ENCODE measurements at regions not wholly inside any gene's neighbourhood (a gene's known extent, or its start where the extent isn't known, plus 50 kb on each side); places are given as distances from the start of the nearest gene placed in this dataset.
A peak's percentile ranks its signal among the peaks of the same experiment; 100 is the strongest.

DNA sequence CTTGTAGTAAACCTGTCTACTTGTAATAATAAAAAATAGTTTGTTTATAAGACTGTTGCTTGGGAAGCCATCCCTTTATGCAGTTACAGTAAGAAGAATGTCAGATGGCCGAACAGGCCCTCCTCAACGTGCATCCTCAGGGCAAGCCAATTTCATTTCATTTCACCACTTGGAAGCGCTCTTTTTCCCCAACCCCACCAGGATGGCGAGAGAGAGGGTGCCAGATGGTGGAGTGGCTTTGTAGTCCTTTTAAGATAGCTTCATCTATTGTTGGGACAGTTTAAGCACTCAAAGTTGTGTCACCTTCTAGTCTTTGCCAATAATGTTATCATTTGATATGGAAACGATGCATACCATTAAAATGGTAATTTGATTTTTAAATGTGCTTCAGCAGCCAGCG, 356.3 kb upstream of the CAMK1G start:
- DNase-seq (ENCODE audit: low read depth): no peak

DNA sequence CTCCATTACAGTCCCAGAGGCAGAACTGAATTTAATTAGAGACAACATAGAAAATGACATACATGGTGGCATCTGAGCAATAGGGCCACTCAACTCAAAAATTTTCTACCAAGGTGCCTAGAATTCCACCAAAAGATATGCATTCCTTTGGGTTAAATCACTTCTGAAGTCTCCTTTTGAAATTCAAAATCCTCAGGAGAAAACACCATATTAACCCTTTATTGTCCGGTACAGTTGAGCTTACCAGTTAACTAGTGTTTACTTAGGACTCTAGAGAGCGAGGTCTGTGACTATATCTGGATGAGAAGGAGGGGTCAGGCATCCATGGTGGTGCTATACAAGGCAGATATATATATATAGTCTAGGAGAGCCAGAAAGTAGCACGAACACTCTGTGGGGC, 355.6 kb upstream of the CAMK1G start:
- DNase-seq (ENCODE audit: low read depth): no peak

DNA sequence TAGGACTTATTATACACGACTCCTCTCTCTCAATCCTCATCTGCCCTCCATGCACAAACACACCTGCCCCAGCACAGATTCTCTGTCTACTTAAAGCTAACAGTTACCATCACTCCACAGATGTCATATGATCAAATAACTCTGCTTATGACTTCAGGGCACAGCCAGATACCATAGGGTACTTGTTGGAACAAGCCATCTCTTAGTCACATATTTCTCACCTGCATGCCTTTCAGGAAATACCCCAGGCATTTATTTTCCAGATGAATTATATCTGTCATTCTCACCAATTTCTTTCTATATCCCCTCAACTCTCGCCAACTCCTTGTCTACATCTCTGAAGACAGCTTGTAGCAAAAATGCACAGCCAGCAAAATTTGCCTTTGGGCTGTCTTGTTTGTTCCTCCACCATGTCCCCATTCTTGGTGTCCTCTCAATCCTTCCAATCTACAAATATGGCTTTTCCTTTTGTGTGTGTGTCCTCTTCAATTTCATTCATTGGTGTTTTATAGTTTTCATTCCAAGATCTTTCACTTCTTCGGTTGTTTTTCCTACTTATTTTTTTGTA, 353.9 kb upstream of the CAMK1G start:
- DNase-seq (ENCODE audit: low read depth): no peak

DNA sequence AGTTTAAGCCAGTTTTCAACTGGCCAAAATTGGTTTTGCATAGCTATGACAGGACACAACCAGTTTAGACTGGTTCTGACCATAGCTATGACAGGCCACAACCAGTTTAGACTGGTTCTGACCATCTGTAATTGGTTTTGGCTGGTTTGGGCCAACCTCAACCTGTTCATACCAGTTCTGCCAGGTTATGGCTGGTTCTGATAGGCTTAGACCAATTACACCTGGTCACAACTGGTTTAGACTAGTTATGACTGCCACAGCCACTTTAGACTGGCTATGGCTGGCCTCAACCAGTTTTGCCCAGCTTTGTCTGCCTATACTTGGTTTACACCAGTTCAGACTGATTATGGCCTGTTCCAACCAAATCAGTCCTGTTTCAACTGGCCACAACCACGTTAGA, 353.2 kb upstream of the CAMK1G start:
- DNase-seq (ENCODE audit: low read depth): no peak

DNA sequence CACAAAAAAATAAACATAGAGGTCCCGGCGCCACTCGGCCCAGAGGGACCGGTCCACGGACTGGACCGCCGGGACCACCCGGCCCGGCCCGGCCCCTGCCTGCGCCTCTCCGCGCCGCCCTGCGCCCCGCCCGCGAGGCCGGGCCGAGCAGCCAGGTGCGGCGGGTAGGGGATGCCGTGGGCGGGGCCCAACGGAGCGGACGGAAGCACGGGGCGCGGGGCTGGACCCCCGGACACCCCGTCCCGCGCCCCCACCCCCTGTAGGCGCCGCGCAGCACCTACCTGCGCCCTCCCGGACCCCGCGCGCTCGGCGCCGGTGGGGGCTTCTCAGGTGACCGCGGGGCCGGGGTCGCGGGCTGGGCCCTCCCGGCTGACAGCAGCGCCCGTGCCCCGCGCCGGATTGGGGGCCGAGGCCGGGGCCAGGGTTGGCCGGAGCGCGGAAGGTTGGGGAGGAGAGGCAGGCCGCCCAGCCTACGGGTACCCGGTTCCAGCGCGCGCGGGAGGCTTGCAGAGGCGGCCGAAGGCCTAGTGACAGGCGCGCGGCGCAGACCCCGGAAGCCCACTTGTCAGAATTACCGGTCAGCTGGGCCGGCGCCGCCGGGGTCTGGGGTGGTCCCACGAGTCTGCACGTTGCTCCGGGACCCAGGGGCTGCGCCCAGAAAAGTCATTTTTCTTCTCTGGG, 351.9 kb upstream of the CAMK1G start:
- DNase-seq (ENCODE audit: low read depth): no peak

DNA sequence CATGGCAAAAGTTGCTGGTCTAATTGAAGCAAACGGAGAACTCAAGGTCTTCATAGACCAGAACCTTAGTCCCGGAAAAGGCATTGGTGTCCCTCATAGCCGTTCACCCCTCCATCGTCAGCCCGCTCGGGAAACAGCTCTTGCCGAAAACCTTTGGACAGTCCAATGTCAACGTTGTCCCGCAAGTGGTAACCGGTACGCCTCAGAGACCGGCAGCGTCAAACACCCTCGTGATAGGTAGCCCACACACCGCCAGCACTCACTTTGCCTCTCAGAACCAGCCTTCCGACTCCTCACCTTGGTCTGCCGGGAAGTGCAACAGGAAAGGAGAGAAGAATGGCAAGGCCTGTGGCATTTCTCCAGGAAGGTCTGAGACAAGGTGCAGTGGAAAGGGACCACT, 351.3 kb upstream of the CAMK1G start:
- DNase-seq (ENCODE audit: low read depth): no peak

DNA sequence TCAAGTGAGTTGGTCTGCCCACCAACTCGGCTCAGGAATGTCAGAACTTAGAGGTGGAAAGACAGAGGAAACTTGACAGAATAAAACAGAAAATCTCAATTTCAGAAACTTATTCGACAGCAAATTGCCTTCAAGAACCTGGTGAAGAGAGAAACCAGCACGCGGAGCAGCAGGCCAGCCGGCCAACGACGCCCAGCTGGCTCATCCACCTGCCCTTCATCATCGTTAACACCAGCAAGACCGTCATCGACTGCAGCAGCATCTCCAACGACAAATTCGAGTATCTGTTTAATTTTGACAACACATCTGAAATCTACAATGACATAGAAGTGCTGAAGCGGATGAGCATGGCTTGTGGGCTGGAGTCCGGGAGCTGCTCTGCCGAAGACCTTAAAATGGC, 350.8 kb upstream of the CAMK1G start:
- no peak for DNase-seq (ENCODE audit: low read depth)

DNA sequence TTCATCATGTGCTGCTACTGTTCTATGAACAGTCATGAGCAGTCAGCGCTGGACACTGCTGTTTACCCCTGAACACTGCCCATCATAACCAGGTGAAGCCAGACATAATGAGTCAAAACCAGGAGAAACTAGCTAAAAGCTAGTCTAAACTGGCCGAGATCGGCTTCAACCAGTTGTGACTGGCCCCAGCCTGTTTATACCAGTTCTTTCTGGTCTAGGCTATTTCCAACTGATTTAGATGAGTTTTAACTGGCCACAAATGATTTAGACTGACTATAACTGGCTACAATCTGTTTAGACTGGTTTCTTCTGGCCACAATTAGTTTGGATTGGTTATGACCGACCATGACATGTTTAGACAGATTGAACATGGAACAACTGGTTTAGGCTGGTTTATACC, 348.3 kb upstream of the CAMK1G start:
- DNase-seq (ENCODE audit: low read depth): no peak

DNA sequence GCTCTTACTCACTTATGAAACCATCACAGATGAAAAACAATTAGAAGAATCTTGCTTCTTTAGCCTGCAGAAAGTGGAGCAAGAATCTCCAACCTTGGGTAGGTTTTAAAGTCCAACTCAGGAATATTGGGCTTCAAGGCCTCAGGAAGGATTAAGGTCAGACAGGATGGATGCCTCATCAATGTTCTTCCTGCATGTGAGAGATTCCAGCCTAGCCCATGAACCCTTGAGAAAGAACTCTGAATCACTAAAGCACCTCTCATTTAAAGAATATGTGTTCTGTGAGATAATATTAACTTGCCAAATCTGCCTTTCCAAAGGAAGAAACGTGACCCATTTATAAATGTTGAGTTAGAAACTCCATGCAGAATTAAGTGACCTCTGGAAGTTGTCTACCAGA, 345.2 kb upstream of the CAMK1G start:
- DNase-seq (ENCODE audit: low read depth): no peak

DNA sequence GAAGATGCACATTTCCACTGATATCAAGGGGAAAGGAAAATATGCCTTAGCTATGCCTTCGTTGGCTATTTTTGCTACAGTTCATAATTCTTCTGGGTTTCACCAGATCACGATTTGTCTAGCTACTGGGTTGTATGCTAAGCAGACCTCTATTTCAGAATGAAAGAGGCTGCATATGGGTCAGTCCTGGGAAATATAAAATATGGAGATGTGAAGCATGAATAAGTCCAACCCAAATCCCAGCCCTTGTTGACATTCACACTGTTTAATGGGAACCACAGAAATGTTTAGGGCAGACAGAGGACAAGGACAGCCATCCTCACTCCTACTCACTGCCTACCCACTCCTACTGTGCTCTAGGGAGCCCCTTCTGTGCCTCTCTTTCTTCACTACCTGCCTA, 343.2 kb upstream of the CAMK1G start:
- no peak for DNase-seq (ENCODE audit: low read depth)

DNA sequence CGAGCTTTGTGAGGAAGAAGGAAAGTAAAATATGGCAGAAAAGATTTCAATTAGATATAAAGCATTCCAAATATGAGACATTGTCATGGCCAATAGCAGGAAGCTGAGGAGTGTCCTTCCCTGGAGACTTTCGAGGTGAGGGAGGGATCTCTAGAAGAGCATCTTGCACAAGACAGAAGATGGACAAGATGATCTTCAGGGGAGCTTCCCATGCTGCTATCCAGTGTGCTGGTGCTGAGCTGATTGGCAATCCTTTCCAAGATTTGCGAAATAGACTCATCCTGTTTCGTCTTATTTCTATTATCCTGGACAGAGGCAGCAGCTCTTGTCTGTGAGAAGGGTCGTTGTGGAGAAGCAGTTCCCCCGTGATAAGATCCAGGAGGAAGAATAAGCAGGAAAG, 342.0 kb upstream of the CAMK1G start:
- DNase-seq (ENCODE audit: low read depth): no peak

DNA sequence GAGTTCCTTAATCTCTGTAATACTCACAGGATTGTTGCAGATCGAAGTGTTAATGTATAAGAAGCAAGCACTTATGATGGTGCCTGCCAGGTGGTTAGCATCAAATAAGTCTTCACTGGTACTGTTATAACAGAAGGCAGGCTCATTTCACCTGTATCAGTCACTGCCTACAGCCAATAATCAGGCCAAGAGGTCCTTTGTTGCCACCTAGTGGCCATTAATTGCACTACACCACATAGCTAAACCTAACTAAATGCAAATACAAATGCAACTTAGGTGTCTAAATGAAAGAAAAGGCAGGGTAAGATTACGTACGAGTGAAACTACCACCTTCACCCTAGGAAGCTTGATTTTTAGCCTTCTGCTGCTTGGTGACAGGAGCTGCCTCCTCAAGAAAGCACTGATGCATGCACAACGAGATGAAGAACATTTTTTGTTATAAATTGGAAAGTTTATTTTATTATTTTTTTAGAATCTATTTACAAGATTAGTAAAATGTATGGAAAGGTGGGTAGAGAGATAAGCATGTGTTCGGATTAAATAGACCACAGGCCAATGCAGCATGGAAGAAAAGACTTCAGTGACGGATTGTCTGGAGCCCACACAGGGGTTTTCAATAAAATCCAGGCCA, 334.8 kb upstream of the CAMK1G start:
- DNase-seq (ENCODE audit: low read depth): peak; percentile 12

DNA sequence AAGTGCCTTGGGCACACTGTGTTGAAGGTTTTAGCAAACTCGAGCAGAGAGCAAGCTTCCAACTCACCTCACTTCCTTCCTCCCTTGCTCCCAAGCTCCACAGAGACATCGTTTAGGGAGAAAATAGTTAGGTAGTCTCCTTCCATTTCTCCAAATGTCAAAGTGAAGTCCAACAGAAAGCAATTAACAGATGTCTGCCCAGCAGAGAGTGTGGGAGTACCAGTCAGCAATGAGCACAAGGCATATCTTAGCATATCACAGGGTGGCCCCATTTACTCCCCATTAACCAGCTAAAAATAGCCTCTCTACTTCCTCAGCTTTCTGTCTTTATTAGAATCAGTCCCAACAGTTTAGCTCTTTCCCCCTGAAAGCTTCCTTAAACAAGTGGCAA, 334.2 kb upstream of the CAMK1G start:
- DNase-seq (ENCODE audit: low read depth): no peak

DNA sequence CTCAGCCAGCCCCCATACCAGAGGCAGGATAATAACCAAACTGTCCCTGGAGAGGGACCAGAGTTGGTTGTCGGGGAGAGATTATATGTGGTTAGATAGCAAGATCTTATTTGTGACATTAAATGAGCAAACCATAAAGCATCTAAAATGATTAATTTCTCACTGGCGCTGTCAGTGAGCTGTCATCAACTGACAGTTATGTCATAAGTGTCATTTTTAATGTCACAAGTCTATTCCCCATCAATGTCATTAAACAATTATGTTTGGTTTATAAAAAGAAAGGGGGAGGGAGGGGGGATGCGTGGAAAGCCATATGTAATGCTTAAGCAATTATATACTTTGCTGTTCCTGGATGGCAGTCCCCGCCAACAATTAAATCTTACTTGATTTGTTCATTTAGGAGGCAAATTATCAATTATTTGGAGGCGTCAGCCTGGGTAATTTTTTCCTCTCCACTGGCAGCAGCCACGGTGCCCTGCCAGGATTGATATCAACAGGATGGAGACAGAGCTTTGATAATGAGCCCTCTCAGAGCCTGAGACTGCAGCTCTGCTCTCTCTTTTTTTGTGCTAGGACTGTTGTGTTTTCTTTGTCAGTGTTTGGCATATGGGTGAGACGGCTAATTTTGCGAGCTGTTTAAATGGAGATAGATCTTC, 333.6 kb upstream of the CAMK1G start:
- no peak for DNase-seq (ENCODE audit: low read depth)

DNA sequence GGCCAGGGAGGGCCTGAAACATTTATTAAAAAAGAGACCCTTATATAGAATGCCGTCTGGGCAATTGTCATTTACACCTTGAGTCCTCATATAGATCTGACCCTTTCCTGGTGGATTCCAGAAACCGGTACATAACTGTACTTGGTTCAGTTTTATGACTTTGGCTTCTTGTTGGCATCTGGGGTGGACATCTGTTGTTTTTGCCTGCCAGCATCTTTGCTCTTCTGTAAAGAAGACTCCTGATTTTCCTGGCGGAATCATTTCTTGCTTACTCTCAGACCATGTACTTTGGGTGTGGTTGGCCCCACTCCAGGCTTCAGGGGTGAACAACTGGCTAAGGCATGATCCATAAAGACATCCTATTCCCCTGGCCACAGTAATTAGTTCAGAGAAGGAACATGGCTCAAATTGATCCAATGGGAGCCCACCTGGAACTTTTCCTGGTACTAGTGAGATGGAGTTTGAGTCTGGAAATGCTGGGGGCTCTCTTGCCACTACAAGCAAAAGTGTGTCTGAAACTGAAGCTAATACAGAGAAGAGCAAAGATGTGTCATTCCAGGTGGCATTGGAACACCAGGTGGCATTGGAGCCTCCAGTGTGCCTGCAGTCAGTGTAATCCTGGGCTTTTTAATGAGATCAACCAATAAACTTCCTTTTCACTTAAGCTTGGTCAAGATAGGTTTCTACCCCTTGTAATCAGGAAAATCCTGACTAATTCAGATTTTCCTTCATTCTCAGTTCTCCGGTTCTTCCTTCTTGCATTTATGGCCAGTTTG, 332.5 kb upstream of the CAMK1G start:
- DNase-seq (ENCODE audit: low read depth): no peak

DNA sequence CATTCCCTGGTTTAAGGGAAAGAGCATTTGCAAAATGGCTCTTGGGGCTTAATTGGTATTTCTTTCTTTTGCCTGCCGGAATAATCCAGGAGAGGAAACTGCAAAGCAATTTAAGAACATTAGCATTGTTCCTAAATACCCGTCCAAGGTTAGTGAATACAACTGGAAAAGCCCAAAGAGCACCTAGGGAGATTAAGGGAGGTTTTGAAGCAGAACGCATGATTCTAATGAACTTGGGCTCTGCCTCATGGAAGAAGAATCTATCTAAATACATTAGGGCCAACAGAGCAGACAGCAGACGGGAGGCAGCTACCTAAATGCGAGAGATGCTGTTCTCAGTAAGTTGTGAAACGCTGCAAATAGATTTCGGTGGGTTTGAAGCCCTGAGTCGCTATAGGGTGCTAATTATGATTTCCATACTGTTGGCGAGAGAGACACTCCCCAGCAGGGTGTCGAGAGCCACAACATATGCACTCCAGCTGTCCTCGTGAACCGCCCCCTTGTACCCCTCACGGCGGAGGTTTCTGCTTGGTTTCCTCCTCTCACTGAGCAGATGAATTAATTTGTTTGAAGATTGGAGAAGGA, 326.7 kb upstream of the CAMK1G start:
- DNase-seq (ENCODE audit: low read depth): no peak

DNA sequence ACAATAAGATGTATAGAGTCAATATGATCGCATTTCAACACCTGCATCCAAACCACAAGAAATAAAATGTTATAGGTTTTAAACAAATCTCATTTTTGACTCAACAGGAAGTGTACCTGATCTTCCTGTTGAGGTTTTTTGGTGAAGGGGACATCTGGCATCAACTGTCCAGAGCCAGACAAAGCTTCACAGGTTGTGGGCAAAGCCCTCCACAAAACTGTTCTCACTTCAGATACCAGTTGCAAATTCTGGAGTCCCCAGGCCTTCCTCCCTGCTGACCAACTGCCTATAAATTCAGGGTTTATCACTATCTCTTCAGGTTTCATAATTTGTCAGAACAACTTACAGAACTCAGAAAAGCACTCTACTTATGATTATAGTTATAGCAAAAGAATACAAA, 326.1 kb upstream of the CAMK1G start:
- no peak for DNase-seq (ENCODE audit: low read depth)

DNA sequence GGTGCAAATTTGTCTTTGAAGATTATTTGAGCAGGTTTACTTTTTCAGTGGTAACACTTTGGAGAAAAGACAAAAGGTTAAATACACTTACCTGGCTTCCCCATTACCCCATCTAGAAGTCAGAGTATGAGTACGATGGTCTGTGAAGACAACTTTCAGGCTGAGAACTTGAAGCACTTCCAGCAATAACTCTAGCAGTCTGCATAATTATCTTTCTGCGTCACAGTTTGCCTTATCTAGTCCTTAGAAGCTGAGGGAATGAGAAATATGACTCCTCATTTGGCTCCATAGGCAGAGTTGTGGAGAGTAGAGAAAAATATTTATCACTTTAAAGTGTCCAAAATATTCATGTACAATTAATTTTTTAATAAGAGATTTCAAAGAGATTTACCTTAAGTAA, 323.4 kb upstream of the CAMK1G start:
- DNase-seq (ENCODE audit: low read depth): no peak

DNA sequence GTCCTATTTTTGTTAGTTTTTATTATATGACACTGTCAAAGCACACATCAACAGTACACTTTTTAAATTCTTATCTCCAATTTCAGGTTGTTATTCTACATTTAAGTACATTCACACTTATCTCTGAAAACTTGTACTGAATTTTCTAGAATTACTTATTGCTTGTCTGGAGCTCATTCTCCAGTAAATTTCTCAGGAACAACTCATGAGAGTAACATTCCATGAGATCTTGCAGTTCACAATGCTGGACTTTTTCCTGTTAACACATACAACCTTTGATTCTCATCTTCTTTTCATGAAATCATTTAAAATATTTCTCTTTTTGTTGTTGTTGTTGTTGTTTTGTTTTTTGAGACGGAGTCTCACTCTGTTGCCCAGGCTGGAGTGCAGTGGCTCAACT, 320.9 kb upstream of the CAMK1G start:
- no peak for DNase-seq (ENCODE audit: low read depth)

DNA sequence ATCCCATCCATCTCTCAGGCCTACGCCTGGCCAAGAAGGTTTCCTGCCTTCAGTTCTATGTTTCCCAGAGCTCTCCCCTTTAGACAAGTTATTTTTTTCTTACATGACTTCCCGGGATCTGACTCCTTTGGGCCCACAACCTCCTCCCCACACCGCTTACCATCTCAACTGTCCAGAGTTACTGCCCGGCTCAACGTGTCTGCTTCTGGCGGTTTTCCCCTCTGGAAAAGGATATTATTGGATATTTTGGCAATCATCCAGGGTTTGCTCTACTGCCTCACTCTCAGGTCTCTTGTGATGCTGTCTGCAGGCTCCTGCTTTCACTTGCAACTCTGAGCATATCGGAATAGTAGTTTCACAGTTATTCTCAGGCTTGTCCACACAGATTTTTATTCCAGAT, 318.2 kb upstream of the CAMK1G start:
- no peak for DNase-seq (ENCODE audit: low read depth)

DNA sequence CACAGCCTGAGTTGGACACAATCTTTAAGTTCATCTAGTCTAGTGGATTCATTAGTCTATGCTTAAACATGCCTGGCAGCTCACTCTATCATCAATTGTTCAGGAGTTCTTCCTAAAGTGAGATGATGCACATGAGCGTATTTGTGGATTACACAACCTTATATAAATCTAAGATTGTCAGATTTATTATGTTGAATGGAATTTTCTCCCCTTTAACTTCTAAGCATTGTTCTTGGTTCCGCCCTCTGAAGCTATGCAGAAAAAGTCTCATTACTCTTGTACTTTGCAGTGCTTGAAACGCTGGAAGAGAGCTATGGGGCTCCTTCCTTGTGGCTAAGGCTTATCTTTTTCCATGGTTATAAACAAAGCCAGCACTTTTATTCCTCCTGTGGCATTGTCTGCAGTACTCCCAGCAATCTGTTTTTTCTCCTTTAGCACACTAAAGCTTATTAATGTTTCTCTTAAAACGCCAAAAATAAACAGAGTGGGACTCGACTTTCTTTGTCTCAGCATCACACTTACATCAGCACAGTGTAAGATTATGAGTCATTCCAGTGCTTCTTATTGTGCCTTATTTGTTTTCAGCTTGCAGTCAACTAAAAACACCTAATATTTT, 316.8 kb upstream of the CAMK1G start:
- DNase-seq (ENCODE audit: low read depth): no peak

DNA sequence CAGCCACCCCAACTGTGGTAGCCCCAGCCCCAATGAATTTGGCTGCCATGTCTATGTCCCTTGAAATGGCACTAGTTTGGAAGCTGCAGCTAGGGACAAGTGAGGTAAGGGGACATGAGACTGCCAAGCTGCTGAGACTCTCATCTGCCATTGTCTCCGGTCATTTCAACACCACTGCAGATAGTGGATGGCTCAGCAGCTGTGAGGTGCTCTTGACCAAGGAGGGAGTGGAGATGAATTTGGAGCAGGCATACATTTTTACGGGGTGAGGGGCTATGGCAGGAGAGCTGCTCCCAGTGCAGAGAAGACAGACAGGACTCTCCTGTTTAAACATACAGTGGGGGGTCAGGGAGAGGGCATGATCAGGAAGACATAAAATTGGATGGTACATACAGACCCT, 315.5 kb upstream of the CAMK1G start:
- DNase-seq (ENCODE audit: low read depth): no peak
